H1 (cell line): ENCODE measurements at regions not wholly inside any gene's neighbourhood (a gene's known extent, or its start where the extent isn't known, plus 50 kb on each side); places are given as distances from the start of the nearest gene placed in this dataset.

Experiments used
- CTCF ChIA-PET: fragments of 300-600 bp; sonication (Branson Sonifier 250); formaldehyde crosslinking; loops from one replicate; lab custom pipeline; 2021; ENCODE audit not compliant: partially characterized antibody; lab: Charles Lee
- POLR2A ChIA-PET: fragments of 300-600 bp; sonication (Branson Sonifier 250); formaldehyde crosslinking; loops from one replicate; lab custom pipeline; 2021; ENCODE audit warnings: inconsistent platforms; ENCODE audit not compliant: partially characterized antibody; lab: Charles Lee
- DNase-seq, 2 experiments: peaks; one replicate each; pipeline versions ENCODE4 v3.0.0 to v3.0.0-alpha.2; 2010 to 2022; ENCODE audit warnings: low spot score in 2 of 2, low read depth in 1 of 2, mixed read lengths in 1 of 2
- FAIRE-seq: peaks from 2 replicates; lab custom pipeline; 2011; peaks lifted over from hg19 to GRCh38; lab: Jason Lieb, UNC
- H2AFZ ChIP-seq: 2 replicates; pipeline ENCODE4 v1.8.1; 2012; ENCODE audit warnings: low read length, inconsistent platforms
- H2AK5ac ChIP-seq: 2 replicates; pipeline ENCODE4 v1.6.1; 2013; ENCODE audit warnings: low read depth, low read length
- H2BK120ac ChIP-seq: replicated peaks from 2 replicates; pipeline ENCODE3; 2013; ENCODE audit warnings: low read depth, low read length, inconsistent platforms
- H2BK12ac ChIP-seq: 2 replicates; pipeline ENCODE4 v1.6.1; 2013; ENCODE audit warnings: low read depth, low read length
- H2BK15ac ChIP-seq: 2 replicates; pipeline ENCODE4 v1.6.1; 2013; ENCODE audit warnings: low read length
- H2BK20ac ChIP-seq: 2 replicates; pipeline ENCODE4 v1.6.1; 2013; ENCODE audit warnings: low read length
- H2BK5ac ChIP-seq: 2 replicates; pipeline ENCODE4 v1.6.1; 2013; ENCODE audit warnings: low read depth, low read length
- H3K14ac ChIP-seq: 2 replicates; pipeline ENCODE4 v1.6.1; 2013; ENCODE audit warnings: inconsistent platforms; ENCODE audit not compliant: insufficient read length
- H3K18ac ChIP-seq: 2 replicates; pipeline ENCODE4 v1.6.1; 2013; ENCODE audit warnings: low read length; ENCODE audit errors: extremely low read depth
- H3K23ac ChIP-seq: 2 replicates; pipeline ENCODE4 v1.6.1; 2013; ENCODE audit warnings: inconsistent platforms; ENCODE audit not compliant: insufficient read length
- H3K23me2 ChIP-seq: 2 replicates; pipeline ENCODE4 v1.6.1; 2013; ENCODE audit warnings: low read depth, low read length
- H3K27ac ChIP-seq: 2 replicates; pipeline ENCODE4 v1.6.1; 2011; ENCODE audit warnings: low read depth, low read length, inconsistent platforms
- H3K27me3 ChIP-seq, 4 experiments: replicated peaks in 1 of 4; 1 replicate in 1 of 4; 2 replicates in 3 of 4; pipeline versions ENCODE4 v1.6.1 to v1.8.1; 2011 to 2013; ENCODE audit warnings: low read length in 3 of 4, mild to moderate bottlenecking in 3 of 4, inconsistent platforms in 2 of 4, mixed read lengths in 2 of 4, moderate library complexity in 1 of 4; ENCODE audit not compliant: control insufficient read depth in 3 of 4, insufficient read depth in 3 of 4; ENCODE audit errors: extremely low read depth in 1 of 4
- H3K36me3 ChIP-seq, 4 experiments: 2 replicates each; pipeline versions ENCODE4 v1.6.1 to v1.8.1; 2011 to 2013; ENCODE audit warnings: mild to moderate bottlenecking in 4 of 4, low read length in 3 of 4, moderate library complexity in 2 of 4, control low read depth in 1 of 4, inconsistent platforms in 1 of 4; ENCODE audit not compliant: insufficient read depth in 4 of 4, control insufficient read depth in 2 of 4
- H3K4ac ChIP-seq: replicated peaks from 2 replicates; pipeline ENCODE3; 2013; ENCODE audit warnings: low read length, low read depth, mixed read lengths, inconsistent platforms; ENCODE audit not compliant: insufficient read length
- H3K4me1 ChIP-seq, 4 experiments: replicated peaks in 1 of 4; 1 replicate in 1 of 4; 2 replicates in 3 of 4; pipeline versions ENCODE4 v1.6.1 to v1.8.1; 2011 to 2013; ENCODE audit warnings: low read length in 3 of 4, inconsistent platforms in 2 of 4, mixed read lengths in 1 of 4; ENCODE audit not compliant: insufficient read depth in 4 of 4, control insufficient read depth in 3 of 4
- H3K4me2 ChIP-seq, 2 experiments: 2 replicates each; pipeline versions ENCODE4 v1.6.1 to v1.8.1; 2011 to 2013; ENCODE audit warnings: low read depth in 2 of 2, low read length in 2 of 2, control low read depth in 1 of 2, inconsistent platforms in 1 of 2, mild to moderate bottlenecking in 1 of 2; ENCODE audit not compliant: insufficient read depth in 1 of 2
- H3K4me3 ChIP-seq, 4 experiments: fragments of 200-600, 300-600 bp in 1 of 4; sonication (generic), shearing (Covaris generic), sonication (Bioruptor Twin) in 1 of 4; 2 replicates each; pipeline versions ENCODE4 v1.5.1 to v1.8.1; 2011 to 2016; ENCODE audit warnings: low read length in 4 of 4, low read depth in 3 of 4, control low read depth in 2 of 4, inconsistent platforms in 2 of 4, mild to moderate bottlenecking in 2 of 4, mixed read lengths in 1 of 4, moderate library complexity in 1 of 4; ENCODE audit not compliant: insufficient read depth in 2 of 4; ENCODE audit errors: extremely low read depth in 1 of 4
- H3K56ac ChIP-seq: replicated peaks from 2 replicates; pipeline ENCODE3; 2013; ENCODE audit warnings: low read depth, mild to moderate bottlenecking, mixed read lengths, low read length, inconsistent platforms; ENCODE audit not compliant: insufficient read length
- H3K79me1 ChIP-seq: 2 replicates; pipeline ENCODE4 v1.6.1; 2013; ENCODE audit warnings: low read depth, low read length, control low read depth
- H3K79me2 ChIP-seq, 2 experiments: 2 replicates each; pipeline versions ENCODE4 v1.6.1 to v1.8.1; 2012 to 2013; ENCODE audit warnings: low read length in 2 of 2, mild to moderate bottlenecking in 2 of 2, inconsistent platforms in 1 of 2; ENCODE audit not compliant: insufficient read depth in 2 of 2, control insufficient read depth in 1 of 2
- H3K9ac ChIP-seq, 4 experiments: replicated peaks in 1 of 4; 1 replicate in 1 of 4; 2 replicates in 3 of 4; pipeline versions ENCODE4 v1.6.1 to v1.8.1; 2011 to 2013; ENCODE audit warnings: low read depth in 3 of 4, low read length in 3 of 4, control low read depth in 2 of 4, mild to moderate bottlenecking in 2 of 4, moderate library complexity in 2 of 4, inconsistent platforms in 1 of 4; ENCODE audit errors: extremely low read depth in 1 of 4
- H3K9me3 ChIP-seq, 2 experiments: 2 replicates each; pipeline versions ENCODE4 v1.6.1 to v1.8.1; 2012 to 2013; ENCODE audit warnings: mild to moderate bottlenecking in 2 of 2, moderate library complexity in 2 of 2, control low read depth in 1 of 2, inconsistent platforms in 1 of 2, low read depth in 1 of 2, low read length in 1 of 2, mixed read lengths in 1 of 2; ENCODE audit not compliant: insufficient read depth in 2 of 2
- H4K20me1 ChIP-seq, 2 experiments: replicated peaks in 1 of 2; 2 replicates each; pipeline versions ENCODE3 to v1.8.1; 2011 to 2013; ENCODE audit warnings: inconsistent platforms in 2 of 2, low read length in 2 of 2, mild to moderate bottlenecking in 1 of 2; ENCODE audit not compliant: insufficient read depth in 2 of 2, control insufficient read depth in 1 of 2
- H4K5ac ChIP-seq: 2 replicates; pipeline ENCODE4 v1.6.1; 2013; ENCODE audit warnings: low read length, low read depth, mixed read lengths, inconsistent platforms; ENCODE audit not compliant: insufficient read length
- H4K8ac ChIP-seq: 2 replicates; pipeline ENCODE4 v1.8.0; 2013; ENCODE audit warnings: mild to moderate bottlenecking, moderate library complexity, low read length, inconsistent platforms; ENCODE audit not compliant: insufficient read depth; ENCODE audit errors: extremely low read depth
- H4K91ac ChIP-seq: replicated peaks from 2 replicates; pipeline ENCODE3; 2013; ENCODE audit warnings: low read length, mixed read lengths, inconsistent platforms; ENCODE audit not compliant: insufficient read length
- BCL11A ChIP-seq, 2 experiments: IDR thresholded peaks; one replicate each; pipeline ENCODE4 v1.6.1; 2011; ENCODE audit warnings: low read depth in 2 of 2, low read length in 2 of 2, mild to moderate bottlenecking in 2 of 2
- FOSL1 ChIP-seq: IDR thresholded peaks from 2 replicates; pipeline ENCODE4 v1.6.1; 2011; ENCODE audit warnings: mild to moderate bottlenecking, low read depth, low read length, moderate library complexity; ENCODE audit not compliant: insufficient read depth
- GABPA ChIP-seq: IDR thresholded peaks from 2 replicates; pipeline ENCODE4 v1.6.1; 2011; ENCODE audit warnings: mild to moderate bottlenecking, low read length, moderate library complexity, borderline replicate concordance; ENCODE audit not compliant: insufficient read depth
- GTF2F1 ChIP-seq: IDR thresholded peaks from 2 replicates; pipeline ENCODE4 v1.6.1; 2012; ENCODE audit warnings: low read depth, low read length, improper control_type of control experiment, borderline replicate concordance
- JUN ChIP-seq: IDR thresholded peaks from 2 replicates; pipeline ENCODE4 v1.6.1; 2011; ENCODE audit warnings: low read depth, mild to moderate bottlenecking, improper control_type of control experiment, low read length
- KDM4A ChIP-seq: IDR thresholded peaks from one replicate; pipeline ENCODE4 v1.7.1; 2012; ENCODE audit warnings: low read depth, mild to moderate bottlenecking, moderate library complexity, low read length, inconsistent platforms; ENCODE audit not compliant: severe bottlenecking
- MAFK ChIP-seq: IDR thresholded peaks from 2 replicates; pipeline ENCODE4 v1.6.1; 2012; ENCODE audit warnings: low read depth, mild to moderate bottlenecking, improper control_type of control experiment, low read length
- NRF1 ChIP-seq: IDR thresholded peaks from 2 replicates; pipeline ENCODE4 v1.6.1; 2011; ENCODE audit warnings: mild to moderate bottlenecking, low read depth, low read length, improper control_type of control experiment
- RAD21 ChIP-seq, 2 experiments: IDR thresholded peaks in 1 of 2; conservative IDR thresholded peaks in 1 of 2; 2 replicates each; pipeline ENCODE4 v1.6.1; 2011; ENCODE audit warnings: low read depth in 2 of 2, low read length in 2 of 2, improper control_type of control experiment in 1 of 2, inconsistent platforms in 1 of 2, mild to moderate bottlenecking in 1 of 2, moderate library complexity in 1 of 2
- SP2 ChIP-seq: IDR thresholded peaks from 2 replicates; pipeline ENCODE4 v1.6.1; 2012; ENCODE audit warnings: mild to moderate bottlenecking, low read length, inconsistent platforms
- SP4 ChIP-seq: IDR thresholded peaks from 2 replicates; pipeline ENCODE4 v1.6.1; 2012; ENCODE audit warnings: low read length, inconsistent platforms
- SRF ChIP-seq: IDR thresholded peaks from 2 replicates; pipeline ENCODE4 v1.6.1; 2011; ENCODE audit warnings: mild to moderate bottlenecking, low read depth, low read length, moderate library complexity
- ZNF274 ChIP-seq: IDR thresholded peaks from 2 replicates; pipeline ENCODE4 v1.7.0; 2012; ENCODE audit warnings: low read length, borderline replicate concordance; ENCODE audit errors: extremely low read depth
- WGBS, 2 experiments: shearing (Covaris generic) in 1 of 2; methylation state at CpG; one replicate each; pipeline versions ENCODE4 v1.1.6 to v1.1.7; 2013 to 2015; ENCODE audit warnings: low lambda C conversion rate in 2 of 2, mixed read lengths in 2 of 2, inconsistent platforms in 1 of 2, low coverage in 1 of 2, missing lambda C conversion rate in 1 of 2; ENCODE audit not compliant: insufficient replicate concordance in 2 of 2, insufficient coverage in 1 of 2, insufficient read length in 1 of 2; ENCODE audit errors: extremely low coverage in 1 of 2, missing lambda C conversion rate in 1 of 2; 5-methylcytosine and 5-hydroxymethylcytosine counted together

DNA sequence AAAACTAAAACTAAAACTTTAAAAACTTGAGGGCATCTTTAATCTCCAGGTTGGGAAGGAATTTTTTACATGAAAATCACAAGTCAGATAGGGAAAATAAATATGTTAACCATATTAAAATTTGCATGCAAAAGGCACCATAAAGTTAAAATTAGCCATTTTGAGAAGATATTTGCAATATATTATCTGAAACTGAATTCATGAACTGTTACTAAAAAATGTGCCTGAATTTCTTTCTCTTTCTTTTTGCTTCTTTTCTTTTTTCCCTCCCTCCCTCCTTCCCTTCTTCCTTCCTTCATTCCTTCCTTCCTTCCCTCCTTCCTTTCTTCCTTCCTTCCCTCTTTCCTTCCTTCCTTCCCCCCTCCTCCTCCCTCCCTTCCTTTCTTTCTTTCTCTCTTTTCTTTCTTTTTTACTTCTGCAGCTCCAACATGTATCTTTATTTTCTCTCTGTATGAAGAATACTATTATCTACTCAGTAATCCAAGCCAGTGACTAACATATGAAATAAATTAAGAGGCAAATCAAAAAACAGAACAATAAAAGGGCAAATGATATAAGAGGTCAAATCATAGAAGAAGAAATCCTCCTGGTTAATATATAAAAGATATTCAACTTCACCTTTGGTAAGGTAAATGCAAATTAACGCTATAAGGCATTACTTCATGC, 146.0 kb downstream of the BRMS1L start:
- POLR2A ChIA-PET: no interaction called here
- TF ChIP-seq KDM4A (no peak), FOSL1 (no peak), GABPA (no peak), JUN (no peak), RAD21 (IDR thresholded peaks at IDR 0.05 in 1 of 2, conservative IDR thresholded peaks at IDR 0.05 in 1 of 2; ENCODE audit: low read depth in 2 of 2, low read length in 2 of 2) (no peak), SP4 (no peak), SP2 (no peak), BCL11A (IDR thresholded peaks at IDR 0.05; ENCODE audit: low read depth in 2 of 2, low read length in 2 of 2) (no peak), GTF2F1 (no peak), ZNF274 (no peak), SRF (no peak), NRF1 (no peak), MAFK (no peak)

More for the DNA sequence above, 146.0 kb downstream of the BRMS1L start:
- H2BK20ac ChIP-seq: no peak overlapping the region
- DNase-seq: no peak
- H3K18ac ChIP-seq: no peak overlapping the region
- H4K20me1 ChIP-seq: no peaks in the 10 kb centered on the region
- no peak overlapping the region for H3K23ac ChIP-seq
- WGBS, 2 experiments: 89% methylated on average over 1 of the region's 1 CpG; no CpG with 5 or more reads in 1 of the 2 experiments
- peaks cover 0 to 2% of the 10 kb centered on the region in 2 experiments; a peak in 2 of 4 replicates for H3K9me3 ChIP-seq
- H3K23me2 ChIP-seq: no peaks in the 10 kb centered on the region
- H3K36me3 ChIP-seq: no peaks in the 10 kb centered on the region
- no peak overlapping the region for H4K5ac ChIP-seq
- H2BK5ac ChIP-seq: no peak overlapping the region
- no peak overlapping the region for H2AK5ac ChIP-seq
- no peak overlapping the region for H3K56ac ChIP-seq
- H4K8ac ChIP-seq: no peak overlapping the region
- no peak for FAIRE-seq
- no peaks in the 10 kb centered on the region for H3K27me3 ChIP-seq
- H4K91ac ChIP-seq: no peak overlapping the region
- no peak overlapping the region for H3K4me3 ChIP-seq
- no peak overlapping the region for H2AFZ ChIP-seq
- no peaks in the 10 kb centered on the region for H3K79me2 ChIP-seq
- H3K27ac ChIP-seq: no peak overlapping the region
- no peak overlapping the region for H3K4me2 ChIP-seq
- H2BK12ac ChIP-seq: no peak overlapping the region
- H2BK15ac ChIP-seq: no peak overlapping the region
- no peak overlapping the region for H3K14ac ChIP-seq
- no peak overlapping the region for H3K9ac ChIP-seq
- no peaks in the 10 kb centered on the region for H3K79me1 ChIP-seq
- CTCF ChIA-PET: interaction anchor here (0.7 to 2.6 kb wide), 2 partner anchors 12 to 105 kb away, joined by 3 to 12 read pairs; no protein-coding TSS in a partner anchor
- no peaks in the 10 kb centered on the region for H3K4me1 ChIP-seq
- H3K4ac ChIP-seq: no peak overlapping the region
- H2BK120ac ChIP-seq: no peak overlapping the region
